ENCODE measurements at regions not wholly inside any gene's neighbourhood (a gene's known extent, or its start where the extent isn't known, plus 50 kb on each side); places are given as distances from the start of the nearest gene placed in this dataset.
"Not testable (repeated sequence)": the region's sequence is repeated elsewhere in the genome, so short reads cannot be mapped to it uniquely, and the experiment has no call there.

DNA sequence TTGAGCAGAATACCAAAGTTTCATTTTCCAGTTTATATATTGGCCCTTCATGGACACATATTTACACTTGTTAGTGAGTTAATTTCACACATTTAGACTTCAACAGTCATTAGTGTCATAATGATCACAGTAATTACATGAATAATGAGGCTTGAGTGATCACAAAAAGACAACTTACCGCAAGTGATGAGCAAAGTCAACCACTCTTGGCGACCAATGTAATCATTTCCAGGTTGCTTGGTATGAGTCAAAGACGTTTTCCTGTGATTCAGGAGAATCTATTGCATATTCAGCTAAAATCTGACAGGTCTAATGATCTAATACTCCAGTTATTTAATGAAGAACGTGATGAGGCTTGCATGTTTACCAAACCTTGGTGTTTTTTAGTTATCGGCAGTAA lies 407.9 kb upstream of the TENM3 start:
- POLR2A ChIA-PET, result no interaction called here
- Mint-ChIP-seq H3K9me3 (peaks cover 0 to 7% (median 3%) of the 10 kb centered on the region in 5 donors), H3K4me1 (no peaks in the 10 kb centered on the region), H3K27me3 (no peaks in the 10 kb centered on the region), H3K27ac (no peak overlapping the region), H3K4me3 (no peak overlapping the region), H3K36me3 (no peaks in the 10 kb centered on the region)
- DNase-seq, result no peak
- H3K9me3 ChIP-seq (ENCODE audit: low read length), result no peaks in the 10 kb centered on the region
- no peaks in the 10 kb centered on the region for H3K4me1 ChIP-seq (ENCODE audit: insufficient read depth, low read length)
- H3K27me3 ChIP-seq (ENCODE audit: insufficient read depth, low read length, poor library complexity, severe bottlenecking), result no peaks in the 10 kb centered on the region
- CTCF ChIA-PET, result no interaction called here
- no peaks in the 10 kb centered on the region for H3K36me3 ChIP-seq (ENCODE audit: insufficient read depth, low read length)
- no peak overlapping the region for H3K27ac ChIP-seq (ENCODE audit: low read depth, low read length)
- no peak overlapping the region for H3K4me3 ChIP-seq (ENCODE audit: low read length)

DNA sequence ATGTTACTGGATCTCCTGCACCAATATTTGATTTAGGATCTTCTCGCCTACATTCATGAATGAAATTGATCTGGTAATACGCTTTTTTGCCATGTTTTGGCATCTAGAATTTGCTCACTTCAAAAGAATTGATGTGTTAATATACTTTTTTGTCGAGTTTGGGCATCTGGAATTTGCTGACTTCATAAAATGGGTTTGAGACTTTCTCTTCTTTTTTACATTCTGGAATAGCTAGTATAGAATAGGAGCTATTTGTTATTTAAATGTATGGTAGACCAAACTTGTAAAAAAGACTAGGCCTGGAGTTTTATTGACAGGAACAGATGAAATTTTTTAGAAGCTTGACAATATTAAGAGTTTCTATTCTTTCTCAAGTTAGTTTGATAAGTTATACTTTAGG lies 404.9 kb upstream of the TENM3 start:
- no peaks in the 10 kb centered on the region for H3K27me3 ChIP-seq (ENCODE audit: insufficient read depth, low read length, poor library complexity, severe bottlenecking)
- H3K4me3 ChIP-seq (ENCODE audit: low read length), result no peak overlapping the region
- CTCF ChIA-PET, result no interaction called here
- no peak for DNase-seq
- Mint-ChIP-seq H3K27ac (no peak overlapping the region), H3K36me3 (no peaks in the 10 kb centered on the region), H3K4me3 (no peak overlapping the region), H3K27me3 (no peaks in the 10 kb centered on the region), H3K4me1 (no peaks in the 10 kb centered on the region), H3K9me3 (peaks cover 0 to 10% (median 2%) of the 10 kb centered on the region in 5 donors)
- no peaks in the 10 kb centered on the region for H3K9me3 ChIP-seq (ENCODE audit: low read length)
- H3K27ac ChIP-seq (ENCODE audit: low read depth, low read length), result no peak overlapping the region
- no peaks in the 10 kb centered on the region for H3K4me1 ChIP-seq (ENCODE audit: insufficient read depth, low read length)
- H3K36me3 ChIP-seq (ENCODE audit: insufficient read depth, low read length), result no peaks in the 10 kb centered on the region
- POLR2A ChIA-PET, result no interaction called here

DNA sequence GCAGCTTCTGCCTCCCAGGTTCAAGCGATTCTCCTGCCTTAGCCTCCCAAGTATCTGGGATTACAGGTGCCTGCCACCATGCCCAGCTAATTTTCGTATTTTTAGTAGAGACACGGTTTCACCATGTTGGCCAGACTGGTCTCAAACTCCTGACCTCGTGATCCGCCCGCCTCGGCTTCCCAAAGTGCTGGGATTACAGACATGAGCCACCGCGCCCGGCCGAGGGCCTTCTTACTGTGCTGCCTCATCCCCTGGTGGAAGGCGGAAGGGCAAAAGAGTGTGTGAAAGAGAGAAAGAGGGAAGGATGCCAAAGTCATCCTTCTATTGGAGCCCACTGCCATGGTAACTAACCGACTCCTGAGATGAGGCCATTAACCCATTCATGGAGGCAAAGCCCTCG lies 399.4 kb upstream of the TENM3 start:
- peaks cover 0 to 22% (median 3%) of the 10 kb centered on the region in 5 donors for H3K9me3 Mint-ChIP-seq
- H3K27ac Mint-ChIP-seq; DNase-seq; H3K4me3 ChIP-seq (ENCODE audit: low read length); CTCF ChIA-PET; H3K9me3 ChIP-seq (ENCODE audit: low read length); H3K4me1 ChIP-seq (ENCODE audit: insufficient read depth, low read length); H3K36me3 ChIP-seq (ENCODE audit: insufficient read depth, low read length); H3K27me3 ChIP-seq (ENCODE audit: insufficient read depth, low read length, poor library complexity, severe bottlenecking); POLR2A ChIA-PET; H3K4me1 Mint-ChIP-seq; H3K36me3 Mint-ChIP-seq; H3K27ac ChIP-seq (ENCODE audit: low read depth, low read length); H3K27me3 Mint-ChIP-seq; H3K4me3 Mint-ChIP-seq: not testable (repeated sequence)

DNA sequence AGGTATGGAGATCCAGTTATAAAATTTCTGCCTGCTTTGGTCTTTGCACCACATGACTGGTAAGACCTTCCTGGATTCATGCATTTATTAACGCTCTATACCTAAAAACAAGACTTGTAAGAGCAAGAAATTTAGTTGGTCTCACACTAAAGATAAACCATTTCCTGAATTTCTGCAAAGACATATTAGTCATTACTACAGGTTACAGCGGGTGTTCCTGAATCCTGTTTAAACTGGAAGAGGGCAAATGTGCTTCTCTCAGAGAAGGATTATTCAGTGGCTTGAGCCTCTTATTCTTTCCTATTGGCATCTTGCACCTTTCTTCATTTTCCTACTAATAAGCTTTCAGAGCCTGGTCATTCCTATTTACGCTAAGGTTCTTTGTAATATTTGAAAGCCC lies 397.6 kb upstream of the TENM3 start:
- no peaks in the 10 kb centered on the region for H3K4me1 ChIP-seq (ENCODE audit: insufficient read depth, low read length)
- no peaks in the 10 kb centered on the region for H3K36me3 Mint-ChIP-seq
- peaks cover 0 to 22% (median 5%) of the 10 kb centered on the region in 5 donors for H3K9me3 Mint-ChIP-seq
- no peak overlapping the region for H3K27ac ChIP-seq (ENCODE audit: low read depth, low read length)
- H3K27me3 ChIP-seq (ENCODE audit: insufficient read depth, low read length, poor library complexity, severe bottlenecking), result no peaks in the 10 kb centered on the region
- no peaks in the 10 kb centered on the region for H3K9me3 ChIP-seq (ENCODE audit: low read length)
- H3K4me3 ChIP-seq (ENCODE audit: low read length), result no peak overlapping the region
- no peaks in the 10 kb centered on the region for H3K27me3 Mint-ChIP-seq
- ChIA-PET CTCF (no interaction called here), POLR2A (no interaction called here)
- no peaks in the 10 kb centered on the region for H3K4me1 Mint-ChIP-seq
- DNase-seq, result no peak
- H3K4me3 Mint-ChIP-seq, result no peak overlapping the region
- H3K36me3 ChIP-seq (ENCODE audit: insufficient read depth, low read length), result no peaks in the 10 kb centered on the region
- H3K27ac Mint-ChIP-seq, result no peak overlapping the region

DNA sequence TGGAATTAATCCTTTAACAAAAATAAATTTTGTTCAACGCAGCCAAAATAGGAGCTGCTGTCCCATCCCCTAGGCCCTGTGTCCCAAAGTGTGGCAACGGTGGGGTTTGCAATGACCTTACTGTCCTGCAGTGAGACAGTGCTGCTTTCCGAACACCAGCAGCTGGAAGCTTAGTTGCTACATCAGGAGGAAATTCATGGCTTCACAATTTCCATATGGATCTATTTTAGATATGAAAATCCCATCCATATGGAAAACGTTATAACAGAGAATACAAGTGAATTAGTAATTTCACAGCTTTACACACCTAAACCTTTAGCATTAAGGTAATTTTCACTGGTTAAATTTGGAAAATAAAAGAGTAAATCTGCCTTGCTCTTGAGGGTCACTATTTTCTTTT lies 396.3 kb upstream of the TENM3 start:
- ChIA-PET CTCF (no interaction called here), POLR2A (no interaction called here)
- H3K9me3 Mint-ChIP-seq, result peaks cover 4 to 27% (median 5%) of the 10 kb centered on the region in 5 donors
- H3K27ac Mint-ChIP-seq, result no peak overlapping the region
- no peak for DNase-seq
- H3K27me3 Mint-ChIP-seq, result no peaks in the 10 kb centered on the region
- Histone ChIP-seq H3K9me3 (ENCODE audit: low read length) (no peaks in the 10 kb centered on the region), H3K27me3 (ENCODE audit: insufficient read depth, low read length, poor library complexity, severe bottlenecking) (no peaks in the 10 kb centered on the region), H3K36me3 (ENCODE audit: insufficient read depth, low read length) (no peaks in the 10 kb centered on the region), H3K27ac (ENCODE audit: low read depth, low read length) (no peak overlapping the region), H3K4me3 (ENCODE audit: low read length) (no peak overlapping the region), H3K4me1 (ENCODE audit: insufficient read depth, low read length) (no peaks in the 10 kb centered on the region)
- no peak overlapping the region for H3K4me3 Mint-ChIP-seq
- H3K36me3 Mint-ChIP-seq, result no peaks in the 10 kb centered on the region
- no peaks in the 10 kb centered on the region for H3K4me1 Mint-ChIP-seq

DNA sequence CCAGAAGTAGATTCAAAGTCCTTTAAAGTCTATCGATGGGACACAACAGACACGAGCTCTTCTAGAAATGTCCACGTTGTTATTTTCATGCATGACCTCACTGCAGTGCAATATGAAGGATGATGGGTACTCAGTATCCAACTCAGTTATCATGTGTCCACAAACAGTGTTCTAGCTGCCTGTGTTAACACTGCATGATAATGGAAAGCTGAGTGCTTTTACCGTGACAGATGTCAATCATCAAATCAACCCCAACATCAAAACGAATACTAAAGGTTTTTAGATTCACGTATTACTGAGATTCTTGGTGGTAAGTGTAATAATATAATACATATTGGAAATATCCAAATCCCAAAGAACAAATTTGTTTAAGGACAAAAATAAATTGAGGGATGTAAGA lies 394.8 kb upstream of the TENM3 start:
- H3K36me3 ChIP-seq (ENCODE audit: insufficient read depth, low read length), result no peaks in the 10 kb centered on the region
- ChIA-PET POLR2A (no interaction called here), CTCF (no interaction called here)
- DNase-seq, result no peak
- H3K4me1 ChIP-seq (ENCODE audit: insufficient read depth, low read length), result no peaks in the 10 kb centered on the region
- H3K4me3 ChIP-seq (ENCODE audit: low read length), result no peak overlapping the region
- Mint-ChIP-seq H3K9me3 (peaks cover 4 to 28% (median 5%) of the 10 kb centered on the region in 5 donors), H3K36me3 (no peaks in the 10 kb centered on the region), H3K27ac (no peak overlapping the region), H3K27me3 (no peaks in the 10 kb centered on the region), H3K4me3 (no peak overlapping the region), H3K4me1 (no peaks in the 10 kb centered on the region)
- no peak overlapping the region for H3K27ac ChIP-seq (ENCODE audit: low read depth, low read length)
- H3K9me3 ChIP-seq (ENCODE audit: low read length), result no peaks in the 10 kb centered on the region
- H3K27me3 ChIP-seq (ENCODE audit: insufficient read depth, low read length, poor library complexity, severe bottlenecking), result no peaks in the 10 kb centered on the region

DNA sequence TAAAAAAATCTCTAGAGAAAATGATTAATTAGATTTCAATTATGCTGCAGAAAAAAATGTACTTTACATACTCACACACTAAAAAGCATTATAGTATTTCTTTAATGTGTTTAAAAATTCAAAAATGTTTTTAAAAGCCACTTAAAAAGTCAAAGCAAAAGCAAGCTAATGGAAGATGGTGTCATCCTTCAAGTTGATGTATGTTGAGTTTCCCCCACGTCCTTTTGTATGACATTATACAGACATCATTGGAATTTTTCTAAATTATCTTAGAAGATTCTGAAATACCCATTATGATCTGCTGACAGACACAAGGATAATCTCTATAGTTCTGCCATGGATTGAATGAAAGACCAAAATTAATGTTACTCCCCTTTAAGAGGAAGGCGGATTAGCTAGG lies 393.7 kb upstream of the TENM3 start:
- H3K4me1 ChIP-seq (ENCODE audit: insufficient read depth, low read length), result no peaks in the 10 kb centered on the region
- no peaks in the 10 kb centered on the region for H3K36me3 ChIP-seq (ENCODE audit: insufficient read depth, low read length)
- H3K27ac ChIP-seq (ENCODE audit: low read depth, low read length), result no peak overlapping the region
- H3K36me3 Mint-ChIP-seq, result no peaks in the 10 kb centered on the region
- peaks cover 2 to 35% (median 5%) of the 10 kb centered on the region in 5 donors for H3K9me3 Mint-ChIP-seq
- no peaks in the 10 kb centered on the region for H3K4me1 Mint-ChIP-seq
- no peak overlapping the region for H3K4me3 Mint-ChIP-seq
- no peak overlapping the region for H3K4me3 ChIP-seq (ENCODE audit: low read length)
- no peaks in the 10 kb centered on the region for H3K27me3 Mint-ChIP-seq
- H3K9me3 ChIP-seq (ENCODE audit: low read length), result no peaks in the 10 kb centered on the region
- POLR2A ChIA-PET, result no interaction called here
- H3K27ac Mint-ChIP-seq, result no peak overlapping the region
- CTCF ChIA-PET, result no interaction called here
- H3K27me3 ChIP-seq (ENCODE audit: insufficient read depth, low read length, poor library complexity, severe bottlenecking), result no peaks in the 10 kb centered on the region
- DNase-seq, result no peak

DNA sequence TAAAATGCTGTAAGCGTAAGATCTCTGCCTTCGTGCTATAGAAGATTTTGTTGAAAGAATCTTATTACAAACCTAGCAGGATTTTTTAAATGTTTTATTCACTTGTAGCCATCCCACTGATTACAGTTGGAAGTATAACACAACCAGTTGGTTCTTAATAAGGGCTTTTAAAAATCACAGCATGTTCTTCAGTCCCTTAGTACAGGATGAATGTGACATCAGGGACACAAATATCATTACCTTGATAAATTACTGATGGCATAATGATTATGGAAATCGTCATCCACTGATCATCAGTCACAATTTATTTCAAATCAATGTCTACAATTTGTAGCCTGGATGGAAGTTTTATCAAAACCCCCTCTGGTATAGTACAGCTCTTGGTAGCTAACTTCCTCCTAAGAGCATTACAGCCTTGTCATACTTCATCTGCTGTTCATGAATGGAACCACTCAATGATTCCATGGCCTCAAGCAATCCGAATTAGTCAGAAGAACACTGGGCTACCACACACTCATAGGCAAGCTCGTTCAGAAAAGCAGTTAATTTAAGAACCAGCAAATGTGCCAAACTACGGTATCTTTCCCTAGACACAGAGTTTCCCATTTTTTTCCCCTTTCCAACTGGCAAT lies 389.2 kb upstream of the TENM3 start:
- Mint-ChIP-seq H3K27me3 (no peaks in the 10 kb centered on the region), H3K27ac (no peak overlapping the region), H3K36me3 (no peaks in the 10 kb centered on the region), H3K9me3 (peaks cover 2 to 18% (median 8%) of the 10 kb centered on the region in 5 donors), H3K4me3 (no peak overlapping the region), H3K4me1 (no peaks in the 10 kb centered on the region)
- no peak for DNase-seq
- H3K27me3 ChIP-seq (ENCODE audit: insufficient read depth, low read length, poor library complexity, severe bottlenecking), result no peaks in the 10 kb centered on the region
- no peaks in the 10 kb centered on the region for H3K9me3 ChIP-seq (ENCODE audit: low read length)
- H3K27ac ChIP-seq (ENCODE audit: low read depth, low read length), result no peak overlapping the region
- no peaks in the 10 kb centered on the region for H3K36me3 ChIP-seq (ENCODE audit: insufficient read depth, low read length)
- ChIA-PET POLR2A (no interaction called here), CTCF (no interaction called here)
- H3K4me1 ChIP-seq (ENCODE audit: insufficient read depth, low read length), result no peaks in the 10 kb centered on the region
- no peak overlapping the region for H3K4me3 ChIP-seq (ENCODE audit: low read length)

DNA sequence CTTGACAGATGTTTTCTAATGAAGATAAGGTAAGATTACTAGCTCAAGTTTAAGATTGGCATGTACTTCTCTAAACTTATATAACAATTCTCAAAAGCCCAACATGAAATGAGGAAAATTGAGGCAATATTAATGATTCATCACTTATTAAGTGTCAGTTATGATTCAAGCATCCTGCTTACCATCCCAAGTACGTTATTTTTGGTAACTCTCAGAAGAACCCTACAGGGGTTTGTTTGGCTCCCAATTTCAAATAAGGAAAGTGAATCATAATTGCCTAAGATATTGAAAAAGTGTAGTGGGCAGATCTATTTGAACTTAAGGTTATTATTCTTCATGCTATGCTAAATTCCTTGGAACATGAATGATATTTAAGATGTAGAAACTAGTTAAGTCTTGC lies 387.9 kb upstream of the TENM3 start:
- Mint-ChIP-seq H3K4me1 (no peaks in the 10 kb centered on the region), H3K4me3 (no peak overlapping the region), H3K9me3 (peaks cover 0 to 18% (median 11%) of the 10 kb centered on the region in 5 donors), H3K27ac (no peak overlapping the region), H3K36me3 (no peaks in the 10 kb centered on the region), H3K27me3 (no peaks in the 10 kb centered on the region)
- H3K9me3 ChIP-seq (ENCODE audit: low read length), result no peaks in the 10 kb centered on the region
- CTCF ChIA-PET, result no interaction called here
- no peak overlapping the region for H3K27ac ChIP-seq (ENCODE audit: low read depth, low read length)
- no peaks in the 10 kb centered on the region for H3K4me1 ChIP-seq (ENCODE audit: insufficient read depth, low read length)
- H3K27me3 ChIP-seq (ENCODE audit: insufficient read depth, low read length, poor library complexity, severe bottlenecking), result no peaks in the 10 kb centered on the region
- POLR2A ChIA-PET, result no interaction called here
- no peak overlapping the region for H3K4me3 ChIP-seq (ENCODE audit: low read length)
- no peak for DNase-seq
- H3K36me3 ChIP-seq (ENCODE audit: insufficient read depth, low read length), result no peaks in the 10 kb centered on the region
